GM18511 (cell line): ENCODE measurements at regions not wholly inside any gene's neighbourhood (a gene's known extent, or its start where the extent isn't known, plus 50 kb on each side); places are given as distances from the start of the nearest gene placed in this dataset.

Experiments used
- ATAC-seq: cut with Tn5 transposase; IDR thresholded peaks from one replicate; pipeline ENCODE4 v1.9.1; 2021; ENCODE audit warnings: mild to moderate bottlenecking, moderate library complexity; ENCODE audit not compliant: unreplicated experiment

DNA sequence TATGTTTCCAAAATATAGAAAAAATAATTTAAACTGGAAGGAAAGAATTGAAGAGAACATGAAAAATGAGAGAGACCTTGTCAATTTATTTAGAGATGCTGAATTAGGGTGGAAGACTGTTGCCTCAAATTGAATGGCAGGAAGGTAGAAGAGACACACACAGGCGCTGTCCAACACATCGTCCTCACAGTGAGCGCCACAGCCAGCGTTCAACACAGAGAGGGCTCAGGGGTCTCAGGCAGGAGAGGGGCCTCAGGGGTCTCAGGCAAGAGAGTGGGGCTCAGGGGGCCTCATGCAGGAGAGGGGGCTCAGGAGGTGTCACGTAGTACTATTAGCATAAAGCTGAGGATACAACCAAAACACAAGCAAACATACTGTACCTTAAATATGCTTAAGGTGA lies 65.7 kb downstream of the TMEM18 start:
- no peak for ATAC-seq

DNA sequence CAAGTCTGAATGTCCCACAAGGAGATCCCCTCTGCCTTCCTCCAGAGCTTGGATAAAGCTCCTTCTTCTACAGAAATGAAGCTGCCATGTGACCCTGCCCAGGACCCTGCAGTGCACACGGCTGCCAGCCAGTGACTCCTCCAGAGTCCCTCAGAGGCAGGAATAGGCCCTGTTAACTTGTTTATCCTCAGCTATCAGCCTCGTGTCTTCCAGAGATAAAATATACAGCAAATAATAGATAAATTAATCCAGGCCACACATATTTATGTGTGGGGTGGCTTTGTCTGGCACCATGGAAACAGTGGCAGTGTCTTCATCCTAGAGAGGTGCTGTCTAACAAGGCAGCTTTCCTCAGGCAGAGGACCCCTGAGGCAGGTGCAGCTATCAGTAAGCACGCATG lies 66.7 kb downstream of the TMEM18 start:
- no peak for ATAC-seq

DNA sequence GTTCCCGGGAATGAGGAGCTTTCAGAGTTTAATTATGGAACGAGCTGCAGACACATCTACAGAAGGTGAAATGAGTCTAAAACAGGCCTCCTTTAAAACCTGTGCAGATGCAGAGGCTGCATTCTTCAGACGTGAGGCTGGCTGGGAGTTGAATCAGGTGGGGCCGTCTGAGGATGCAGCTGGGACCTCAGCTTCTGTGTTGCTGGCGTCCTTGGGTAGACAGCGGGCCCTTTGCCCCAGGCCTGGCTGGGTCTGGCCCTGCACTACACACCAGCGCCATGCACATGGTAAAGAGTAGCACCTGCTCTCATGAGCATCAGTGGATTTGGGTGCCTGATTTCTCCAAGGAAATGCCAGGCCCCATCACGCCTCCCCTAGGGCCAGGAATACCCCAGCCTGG lies 67.3 kb downstream of the TMEM18 start:
- ATAC-seq: no peak

DNA sequence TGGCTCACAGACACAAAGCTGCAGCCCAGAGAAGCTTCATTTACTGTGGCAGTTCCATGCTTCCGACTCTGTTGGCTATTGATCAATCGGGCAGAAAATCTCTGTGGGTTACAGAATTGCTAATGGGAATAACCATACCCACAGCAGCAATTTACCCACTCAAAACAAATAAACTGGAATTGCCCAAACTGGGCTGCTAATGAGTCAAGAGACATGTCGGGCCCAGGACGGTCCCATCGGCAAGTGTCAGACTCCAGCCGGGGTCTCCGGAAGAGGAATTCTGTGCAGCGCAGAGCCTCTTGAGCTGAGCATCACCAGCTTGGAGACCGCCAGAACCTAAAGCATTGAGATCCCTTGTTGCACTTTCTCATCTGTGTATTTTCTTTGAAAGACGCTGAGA lies 67.8 kb downstream of the TMEM18 start:
- ATAC-seq: no peak

DNA sequence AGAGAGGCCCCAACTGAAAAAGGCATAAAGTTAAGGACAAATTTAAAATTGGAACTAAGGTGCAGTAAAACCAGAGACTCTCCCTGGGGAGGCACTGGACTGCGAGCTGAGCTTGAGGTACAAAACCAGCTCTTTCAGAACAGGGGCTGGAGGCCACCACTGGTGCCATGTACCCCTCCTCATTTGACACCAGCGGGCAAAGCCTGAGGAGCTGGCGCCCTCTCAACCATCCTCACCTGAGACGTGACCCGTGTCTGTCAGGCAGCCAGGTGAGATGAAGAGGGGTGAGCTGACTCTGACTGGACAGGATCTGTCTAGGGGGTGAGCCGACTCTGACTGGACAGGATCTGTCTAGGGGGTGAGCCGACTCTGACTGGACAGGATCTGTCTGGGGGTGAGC lies 68.5 kb downstream of the TMEM18 start:
- ATAC-seq: no peak

DNA sequence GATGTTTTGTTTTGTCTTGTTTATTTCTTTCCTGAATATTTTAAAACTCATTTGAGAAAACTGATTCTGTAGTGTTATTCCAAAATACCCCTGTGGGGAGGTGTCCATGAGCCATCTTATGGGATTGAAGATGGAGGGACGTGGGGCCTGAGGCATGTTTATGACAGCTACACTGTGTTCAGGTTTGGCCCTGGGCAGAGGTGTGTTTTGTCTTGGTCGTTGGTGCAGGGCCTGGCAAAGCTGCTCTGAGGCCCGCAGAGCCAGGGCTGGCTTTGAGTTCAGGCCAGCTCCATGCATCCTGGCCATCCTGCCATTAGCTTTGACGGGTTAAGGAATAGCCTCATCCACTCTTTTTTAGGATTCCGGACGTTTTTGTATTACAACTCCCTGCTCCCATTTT lies 68.9 kb downstream of the TMEM18 start:
- no peak for ATAC-seq

DNA sequence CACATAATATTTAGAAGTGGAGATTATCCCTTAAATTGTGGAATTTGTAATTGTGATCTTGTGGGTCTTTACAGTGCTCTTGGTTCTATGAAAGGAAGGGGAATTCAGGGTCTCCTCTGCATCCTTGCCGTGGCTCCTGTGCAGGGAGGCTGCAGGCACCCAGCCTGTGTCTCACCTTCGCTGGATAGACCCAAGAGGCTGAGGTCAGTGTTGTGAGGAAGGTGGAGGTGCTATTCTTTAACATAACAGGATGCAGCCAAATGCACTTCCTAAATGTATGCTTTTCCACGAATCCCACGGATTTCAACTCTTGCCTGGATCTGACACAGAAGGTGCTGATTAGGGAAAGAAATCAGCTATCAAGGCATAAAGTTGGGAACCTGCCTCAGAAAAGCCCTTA lies 69.5 kb downstream of the TMEM18 start:
- no peak for ATAC-seq

DNA sequence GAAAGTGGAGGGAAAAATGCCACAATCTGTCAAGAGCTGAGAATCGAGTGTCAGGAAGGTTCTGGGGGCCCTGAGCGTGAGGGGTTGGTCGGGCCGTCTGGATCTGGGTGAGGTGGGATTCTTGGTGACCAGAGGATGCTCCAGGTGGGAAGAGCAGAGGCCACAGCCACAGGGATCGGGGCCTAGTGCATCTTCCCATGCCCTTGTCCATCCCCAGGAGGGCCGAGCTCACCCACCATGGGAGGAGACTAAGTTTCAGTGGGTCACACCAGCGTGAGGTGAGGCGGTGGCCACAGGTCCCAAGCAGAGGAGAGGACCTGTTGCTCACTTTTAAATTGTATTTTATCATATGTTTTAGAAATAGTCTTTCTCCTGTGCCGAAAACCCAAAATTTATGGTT lies 70.0 kb downstream of the TMEM18 start:
- no peak for ATAC-seq

DNA sequence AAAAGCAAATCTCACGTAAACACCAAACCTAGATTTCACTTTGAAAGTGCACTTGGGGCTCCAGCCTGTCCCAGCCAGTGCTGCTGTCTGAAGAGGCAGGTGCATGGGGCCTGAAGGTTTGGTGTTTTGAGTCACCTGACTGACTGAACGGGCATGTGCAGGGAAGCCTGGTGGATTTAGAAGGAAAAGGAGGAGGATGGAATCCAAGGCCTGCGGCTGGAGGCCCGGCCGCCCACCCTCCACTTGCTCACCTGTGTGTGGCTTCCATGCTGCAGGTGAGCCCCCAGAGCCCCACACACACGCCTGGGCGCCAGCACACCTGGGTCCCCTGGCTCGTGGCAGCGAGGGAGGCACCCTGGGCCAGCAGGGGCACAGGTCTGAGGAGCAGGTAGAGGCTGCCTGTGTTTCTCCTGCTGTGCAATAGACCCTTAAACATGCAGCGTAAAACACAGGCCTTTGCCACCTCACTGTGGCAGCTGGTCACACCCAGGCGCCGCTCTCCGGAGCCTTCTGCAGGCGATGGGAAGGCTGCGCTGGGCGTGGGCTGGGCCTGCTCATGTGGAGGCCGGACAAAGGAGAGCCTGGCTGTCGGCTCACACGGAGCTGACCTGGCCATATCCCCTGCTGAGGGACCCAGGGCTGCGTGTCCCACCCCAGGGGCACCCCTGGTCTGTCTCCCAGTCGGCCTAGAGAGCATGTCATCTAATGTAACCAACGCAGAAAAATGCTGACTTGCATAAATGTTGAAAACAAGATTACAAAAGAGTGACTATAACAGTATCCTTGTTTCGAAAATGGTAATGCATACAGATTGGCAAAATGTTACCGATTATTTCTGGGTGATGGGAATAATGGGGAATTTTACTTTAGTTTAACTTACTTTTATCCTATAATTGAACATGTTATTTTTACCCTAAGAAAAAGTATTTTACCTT lies 71.3 kb downstream of the TMEM18 start:
- ATAC-seq: no peak

DNA sequence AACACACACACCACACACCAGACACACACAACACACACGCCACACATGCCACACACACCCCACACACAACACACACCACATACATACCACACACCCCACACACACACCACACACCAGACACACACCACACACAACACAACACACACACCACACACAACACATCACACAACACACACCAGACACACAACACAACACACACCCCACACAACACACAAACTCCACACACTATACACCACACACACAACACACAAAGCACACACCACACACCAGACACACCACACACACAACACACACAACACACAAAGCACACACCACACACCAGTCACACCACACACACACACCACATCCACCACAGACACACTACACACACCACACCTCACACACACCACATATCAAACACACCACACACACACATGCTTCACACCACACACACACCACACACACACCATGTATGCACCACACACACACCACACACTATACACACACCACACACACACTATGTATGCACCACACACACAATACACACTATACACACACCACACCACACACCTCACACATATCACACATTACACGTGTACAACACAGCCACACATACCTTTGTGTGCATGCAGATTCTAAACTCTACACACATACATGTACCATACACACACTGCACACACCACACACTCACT lies 72.2 kb downstream of the TMEM18 start:
- ATAC-seq: no peak

DNA sequence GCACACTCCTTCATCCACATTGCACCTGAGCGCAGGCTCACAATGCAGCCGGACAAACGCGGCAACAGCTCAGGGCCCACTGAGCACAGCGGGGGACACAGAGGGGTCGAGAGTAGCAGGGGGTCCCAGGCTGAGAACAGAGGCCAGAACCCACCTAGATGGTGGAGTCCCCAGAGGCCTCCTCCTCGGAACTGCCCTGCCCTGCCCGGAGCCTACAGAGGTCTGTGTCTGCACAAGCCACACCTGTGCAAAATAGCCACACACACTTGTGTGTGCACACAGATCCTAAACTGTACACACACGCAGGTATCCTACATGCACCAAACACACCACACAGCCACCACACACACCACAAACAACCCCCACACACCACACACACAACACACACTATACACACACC lies 72.8 kb downstream of the TMEM18 start:
- ATAC-seq: no peak

DNA sequence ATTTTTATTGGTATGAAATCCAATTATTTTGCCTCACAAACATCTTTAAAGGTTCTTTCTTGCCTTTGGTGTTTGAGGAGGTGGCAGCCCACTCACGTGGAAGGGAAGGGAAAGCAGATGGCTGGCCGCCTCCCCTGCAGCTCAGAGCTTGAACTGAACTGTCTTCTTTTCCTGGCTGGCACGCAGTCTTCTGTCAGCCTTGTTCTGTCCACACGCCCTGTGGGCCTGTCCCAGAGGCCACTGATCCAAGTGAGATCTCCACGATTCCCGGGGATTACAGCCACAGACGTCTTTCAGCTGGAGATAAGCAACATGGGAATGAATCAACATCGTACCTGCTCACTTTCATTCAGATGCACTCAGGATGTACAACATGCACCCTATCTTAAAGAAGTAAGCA lies 73.3 kb downstream of the TMEM18 start:
- no peak for ATAC-seq

DNA sequence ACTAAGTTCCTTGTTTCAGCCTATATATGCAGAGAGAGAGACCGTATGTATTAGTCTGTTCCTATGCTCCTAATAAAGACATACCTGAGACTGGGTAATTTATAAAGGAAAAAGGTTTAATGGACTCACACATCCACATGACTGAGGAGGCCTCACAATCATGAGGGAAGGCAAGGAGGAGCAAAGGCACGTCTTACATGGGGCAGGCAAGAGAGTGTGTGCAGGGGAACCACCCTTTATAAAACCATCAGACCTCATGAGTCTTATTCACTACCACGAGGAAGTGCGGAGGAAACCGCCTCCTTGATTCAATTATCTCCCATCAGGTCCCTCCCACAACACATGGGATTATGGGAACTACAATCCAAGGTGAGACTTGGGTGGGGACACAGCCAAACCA lies 73.8 kb downstream of the TMEM18 start:
- no peak for ATAC-seq

DNA sequence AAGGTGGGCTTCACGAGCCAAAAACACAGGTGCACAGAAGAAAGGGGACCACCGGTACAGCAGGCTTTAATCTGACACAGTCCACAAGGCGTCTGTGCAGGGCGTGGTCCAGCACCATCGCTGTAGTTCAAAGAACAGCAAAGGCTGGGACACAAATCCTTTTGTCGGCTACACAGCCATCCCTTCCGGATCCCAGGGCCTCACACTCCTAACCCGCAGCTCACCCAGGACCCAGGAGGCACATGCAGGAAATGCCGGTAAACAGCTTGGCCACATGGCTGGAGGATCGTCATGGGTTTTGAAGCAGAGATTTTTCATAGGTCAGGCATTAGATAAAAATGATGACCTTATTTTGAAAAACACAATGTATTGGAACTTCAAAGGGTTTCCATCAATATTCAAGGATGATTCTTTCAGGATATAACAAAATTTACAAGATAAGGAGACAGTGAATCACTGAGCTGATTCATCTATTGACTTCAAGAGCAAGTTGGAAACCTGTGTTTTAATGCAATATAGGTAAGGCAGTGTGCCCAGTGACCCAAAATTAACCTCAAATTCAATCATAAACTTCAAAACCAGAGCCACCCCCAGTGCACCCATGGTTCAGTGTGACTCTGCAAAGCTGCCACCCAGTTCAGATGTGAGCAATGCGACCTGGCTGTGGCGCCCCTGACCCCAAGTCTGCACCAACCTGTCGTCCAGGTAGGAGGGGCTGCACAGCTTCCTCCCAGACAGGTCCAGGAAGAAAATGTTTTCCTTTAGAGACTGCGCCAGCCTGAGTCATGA lies 74.4 kb downstream of the TMEM18 start:
- ATAC-seq: no peak

DNA sequence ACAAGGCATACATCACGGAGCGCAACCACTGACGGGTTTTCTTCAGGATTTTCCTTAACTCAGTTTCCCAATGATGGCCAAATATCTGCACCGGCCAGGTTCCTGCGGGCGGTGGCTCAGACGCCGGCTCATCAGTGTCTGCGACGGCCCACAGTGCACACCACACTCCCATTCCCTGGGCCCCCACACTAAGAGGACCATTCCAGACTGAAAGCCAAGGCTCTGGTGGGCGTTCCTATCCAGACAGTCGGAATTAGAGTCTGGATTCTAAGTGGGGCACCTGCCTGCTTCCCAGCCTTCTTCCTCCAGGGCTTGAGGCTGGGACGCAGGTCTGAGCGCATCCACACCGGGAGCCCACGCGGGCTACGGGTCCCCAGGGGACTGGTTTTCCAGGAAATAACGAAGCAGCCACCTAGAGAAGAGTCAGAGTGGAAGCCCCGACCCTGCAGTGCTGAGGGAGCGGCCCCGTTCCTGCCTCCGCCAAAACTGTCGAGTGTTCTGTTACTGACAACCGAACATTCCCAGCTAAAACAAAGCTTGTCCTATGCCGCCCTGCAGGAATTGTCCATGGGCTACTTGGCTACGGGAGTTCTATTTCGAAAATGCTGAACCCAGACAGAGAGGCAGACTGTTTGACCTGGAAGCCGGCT lies 75.3 kb downstream of the TMEM18 start:
- no peak for ATAC-seq

DNA sequence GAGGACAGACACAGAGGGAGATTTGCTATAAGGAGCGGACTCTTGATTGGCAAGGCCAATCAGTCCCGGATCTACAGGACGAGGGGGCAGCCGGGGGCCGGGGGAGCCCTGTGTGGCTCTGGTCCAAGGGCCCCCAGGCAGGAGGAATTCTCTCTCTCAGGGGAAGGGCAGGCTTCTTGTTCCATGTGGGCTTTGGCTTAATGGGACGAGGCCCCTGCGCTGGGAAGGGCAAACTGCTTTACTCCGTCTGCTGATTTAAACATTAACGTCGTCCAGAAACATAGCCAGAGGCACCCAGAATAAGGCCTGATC lies 75.9 kb downstream of the TMEM18 start:
- ATAC-seq: no peak

DNA sequence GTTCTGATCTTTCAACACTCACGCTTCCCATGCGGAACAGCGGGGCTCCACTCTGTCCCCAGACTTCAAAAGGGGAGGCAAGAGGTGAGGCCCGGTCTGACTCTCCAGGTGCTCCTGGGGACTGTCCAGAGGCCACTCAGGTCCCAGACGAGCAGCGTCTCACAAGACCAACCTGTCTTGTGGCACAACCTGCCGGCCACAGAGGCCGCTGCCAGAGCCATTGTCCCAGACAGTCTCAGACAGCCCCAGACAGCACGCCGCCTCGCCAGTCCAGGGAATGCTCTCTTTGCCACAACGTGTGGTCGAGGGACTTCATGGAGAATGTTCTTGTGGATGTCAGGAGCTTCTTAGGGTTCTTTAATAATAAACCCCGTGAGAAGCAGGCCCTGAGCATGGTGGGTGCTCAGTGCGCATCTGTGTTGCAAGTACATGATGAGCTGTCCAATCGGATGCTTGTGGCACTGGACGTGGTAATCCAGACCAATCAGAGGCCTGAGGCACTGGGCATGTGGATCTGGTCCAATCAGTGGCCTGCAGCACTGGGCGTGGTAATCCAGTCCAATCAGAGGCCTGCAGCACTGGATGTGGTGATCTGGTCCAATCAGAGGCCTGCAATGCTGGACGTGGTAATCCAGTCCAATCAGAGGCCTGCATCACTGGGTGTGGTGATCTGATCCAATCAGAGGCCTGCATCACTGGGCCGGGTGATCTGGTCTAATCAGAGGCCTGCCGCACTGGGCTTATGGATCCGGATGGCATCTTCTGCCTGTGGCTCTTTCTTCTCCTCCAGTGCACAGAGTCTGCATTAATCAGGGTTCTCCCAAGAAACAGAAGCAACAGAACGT lies 76.4 kb downstream of the TMEM18 start:
- ATAC-seq: no peak

DNA sequence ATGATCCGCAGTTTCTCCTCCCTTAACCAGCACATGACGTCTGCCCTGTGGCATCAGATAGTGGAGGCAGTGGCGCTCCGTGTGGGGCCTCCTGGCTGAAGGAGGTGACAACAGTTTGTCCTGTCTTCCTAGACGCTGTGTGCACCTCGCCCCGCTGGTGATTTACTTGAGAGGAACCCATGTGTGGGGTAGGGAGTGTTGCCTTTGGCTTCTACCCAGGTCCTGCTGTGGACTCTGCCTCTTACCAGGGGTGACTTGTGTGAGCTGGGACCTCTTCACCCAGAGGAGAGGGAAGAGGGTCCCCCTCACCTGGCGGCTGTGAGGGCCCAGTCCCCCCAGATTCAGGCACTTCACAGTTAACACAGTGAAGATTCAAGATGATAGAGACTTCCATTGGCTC lies 77.6 kb downstream of the TMEM18 start:
- ATAC-seq: no peak

DNA sequence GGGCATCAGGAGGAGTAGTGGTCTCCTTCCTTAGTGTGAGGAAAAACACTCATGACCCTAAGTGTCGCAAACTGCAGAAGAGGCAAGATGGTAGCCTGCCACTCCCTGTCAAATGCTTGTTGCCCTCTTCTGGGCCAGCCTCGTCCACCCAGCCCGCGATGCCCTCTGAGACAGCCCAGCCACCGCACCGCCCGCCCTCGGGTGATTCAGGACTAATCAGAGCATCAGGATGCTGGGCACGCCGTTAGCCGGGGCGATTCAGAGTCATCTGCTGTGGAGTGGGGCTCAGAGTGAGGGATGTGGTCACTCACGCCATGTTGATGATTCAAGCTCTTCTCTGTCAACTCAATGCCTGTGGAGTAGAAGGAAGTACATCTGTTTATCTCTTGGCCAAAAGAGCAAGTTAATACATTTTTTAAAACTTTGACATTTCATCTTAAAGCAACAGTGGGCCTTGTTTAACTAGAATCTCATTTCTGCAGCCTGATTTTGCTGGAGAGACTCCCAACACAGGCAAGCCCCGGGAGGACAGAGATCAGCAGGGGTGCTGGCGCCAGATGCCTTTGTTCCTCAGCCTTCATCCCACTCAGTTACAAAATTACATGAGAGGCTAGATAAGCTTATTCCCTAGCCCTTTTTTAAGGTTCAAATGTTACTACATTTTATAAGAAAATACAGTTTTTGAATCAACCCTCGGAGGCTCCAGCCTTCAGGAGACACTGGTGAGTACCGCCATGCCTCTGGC lies 79.0 kb downstream of the TMEM18 start:
- no peak for ATAC-seq
